GM23338 (cell line): ENCODE measurements at regions not wholly inside any gene's neighbourhood (a gene's known extent, or its start where the extent isn't known, plus 50 kb on each side); places are given as distances from the start of the nearest gene placed in this dataset.

Experiments
- ATAC-seq: fragments of 200-7000 bp; cut with Tn5 transposase; 3 replicates; pipeline ENCODE4 v1.9.1; 2020
- DNase-seq: peaks from one replicate; pipeline ENCODE4 v3.0.0-alpha.2; 2015; ENCODE audit warnings: low spot score
- H2AFZ ChIP-seq: fragments of 200-600 bp; sonication (generic); 2 replicates; pipeline ENCODE4 v1.8.0; 2016; ENCODE audit warnings: antibody characterized with exemption, mild to moderate bottlenecking, moderate library complexity
- H3F3A ChIP-seq: fragments of 200-600 bp; sonication (generic); replicated peaks from 2 replicates; pipeline ENCODE4 v1.8.0; 2017; ENCODE audit warnings: antibody characterized with exemption, mixed run types, low read depth
- H3K27ac ChIP-seq: fragments of 200-600 bp; sonication (generic); 2 replicates; pipeline ENCODE4 v1.6.1; 2016; ENCODE audit warnings: low read depth
- H3K27me3 ChIP-seq: fragments of 200-600 bp; sonication (generic); 2 replicates; pipeline ENCODE4 v1.8.0; 2016; ENCODE audit warnings: mild to moderate bottlenecking, mixed run types, moderate library complexity; ENCODE audit not compliant: insufficient read depth
- H3K36me3 ChIP-seq: fragments of 200-600 bp; sonication (generic); 2 replicates; pipeline ENCODE4 v1.8.0; 2016; ENCODE audit warnings: mild to moderate bottlenecking; ENCODE audit not compliant: insufficient read depth
- H3K4me1 ChIP-seq: fragments of 200-600 bp; sonication (generic); 2 replicates; pipeline ENCODE4 v1.8.0; 2016; ENCODE audit warnings: mild to moderate bottlenecking, moderate library complexity; ENCODE audit not compliant: insufficient read depth
- H3K4me2 ChIP-seq: fragments of 200-600 bp; sonication (generic); 2 replicates; pipeline ENCODE4 v1.7.1; 2017; ENCODE audit warnings: mixed run types
- H3K4me3 ChIP-seq: fragments of 200-600 bp; sonication (generic); 2 replicates; pipeline ENCODE4 v1.6.1; 2016; ENCODE audit warnings: mixed run types
- H3K79me2 ChIP-seq: fragments of 200-600 bp; sonication (generic); replicated peaks from 2 replicates; pipeline ENCODE4 v1.8.0; 2017; ENCODE audit warnings: mild to moderate bottlenecking; ENCODE audit not compliant: insufficient read depth
- H3K9me2 ChIP-seq: fragments of 200-600 bp; sonication (generic); 2 replicates; pipeline ENCODE4 v1.8.0; 2017; ENCODE audit not compliant: insufficient read depth
- H4K20me1 ChIP-seq: fragments of 200-600 bp; sonication (generic); replicated peaks from 2 replicates; pipeline ENCODE4 v1.8.0; 2017; ENCODE audit warnings: mild to moderate bottlenecking; ENCODE audit not compliant: insufficient read depth
- H3K27ac Mint-ChIP-seq: 2 replicates; pipeline ENCODE4 v1.8.0; 2020; ENCODE audit warnings: inconsistent platforms, mild to moderate bottlenecking, moderate library complexity, mixed read lengths
- H3K27me3 Mint-ChIP-seq: 3 replicates; pipeline ENCODE4 v1.8.0; 2022; ENCODE audit warnings: low read depth, mild to moderate bottlenecking, moderate library complexity, mixed read lengths, inconsistent platforms; ENCODE audit not compliant: insufficient read depth, poor library complexity
- H3K36me3 Mint-ChIP-seq: 3 replicates; pipeline ENCODE4 v1.8.0; 2021; ENCODE audit warnings: low read depth, mild to moderate bottlenecking, inconsistent platforms, moderate library complexity, mixed read lengths
- H3K4me1 Mint-ChIP-seq: 3 replicates; pipeline ENCODE4 v1.8.0; 2020; ENCODE audit warnings: mild to moderate bottlenecking, inconsistent platforms, mixed read lengths
- H3K4me3 Mint-ChIP-seq: 3 replicates; pipeline ENCODE4 v1.8.0; 2021; ENCODE audit warnings: moderate library complexity, mild to moderate bottlenecking, inconsistent platforms, mixed read lengths
- H3K9me3 Mint-ChIP-seq: 3 replicates; pipeline ENCODE4 v1.8.0; 2020; ENCODE audit warnings: moderate library complexity, mild to moderate bottlenecking, inconsistent platforms, mixed read lengths
- ETS1 ChIP-seq: IDR thresholded peaks from 2 replicates; pipeline ENCODE4 v1.6.1; 2016; ENCODE audit warnings: antibody characterized with exemption
- JUNB ChIP-seq: IDR thresholded peaks from one replicate; pipeline ENCODE4 v1.6.1; 2016; ENCODE audit warnings: antibody characterized with exemption; ENCODE audit not compliant: unreplicated experiment
- REST ChIP-seq: IDR thresholded peaks from one replicate; pipeline ENCODE4 v1.6.1; 2018; ENCODE audit warnings: antibody characterized with exemption; ENCODE audit not compliant: unreplicated experiment
- STAT1 ChIP-seq: IDR thresholded peaks from one replicate; pipeline ENCODE4 v1.6.1; 2016; ENCODE audit warnings: antibody characterized with exemption; ENCODE audit not compliant: unreplicated experiment
- ZNF462 ChIP-seq: fragments of 250-450 bp; sonication (Bioruptor Pico); IDR thresholded peaks from 2 replicates; pipeline ENCODE4 v1.5.0; 2020; ENCODE audit warnings: mild to moderate bottlenecking, moderate library complexity

GRCh38 chr2:139177041-139177440 lies 396.9 kb upstream of the NXPH2 start:
- TF ChIP-seq REST (no peak), STAT1 (no peak), ZNF462 (CRISPR knock-in tag) (no peak), ETS1 (no peak), JUNB (no peak)
- DNase-seq: no peak
- no peaks in the 10 kb centered on the region for H3K79me2 ChIP-seq
- no peaks in the 10 kb centered on the region for H3K36me3 ChIP-seq
- no peaks in the 10 kb centered on the region for H4K20me1 ChIP-seq
- H3K4me1 ChIP-seq: no peaks in the 10 kb centered on the region
- H3K4me3 ChIP-seq: no peak overlapping the region
- no peaks in the 10 kb centered on the region for H3K27me3 ChIP-seq
- Mint-ChIP-seq H3K4me1 (peaks cover 8% of the 10 kb centered on the region; the same call in 2 of the 3 replicates), H3K27me3 (no peaks in the 10 kb centered on the region), H3K36me3 (no peaks in the 10 kb centered on the region), H3K27ac (no peak overlapping the region), H3K9me3 (no peaks in the 10 kb centered on the region), H3K4me3 (no peak overlapping the region)
- ATAC-seq: no peak
- H3K27ac ChIP-seq: no peak overlapping the region
- no peak overlapping the region for H3K4me2 ChIP-seq
- H3K9me2 ChIP-seq: no peaks in the 10 kb centered on the region
- no peak overlapping the region for H2AFZ ChIP-seq
- H3F3A ChIP-seq: no peaks in the 10 kb centered on the region
